ENCODE measurements at regions not wholly inside any gene's neighbourhood (a gene's known extent, or its start where the extent isn't known, plus 50 kb on each side); places are given as distances from the start of the nearest gene placed in this dataset.

DNA sequence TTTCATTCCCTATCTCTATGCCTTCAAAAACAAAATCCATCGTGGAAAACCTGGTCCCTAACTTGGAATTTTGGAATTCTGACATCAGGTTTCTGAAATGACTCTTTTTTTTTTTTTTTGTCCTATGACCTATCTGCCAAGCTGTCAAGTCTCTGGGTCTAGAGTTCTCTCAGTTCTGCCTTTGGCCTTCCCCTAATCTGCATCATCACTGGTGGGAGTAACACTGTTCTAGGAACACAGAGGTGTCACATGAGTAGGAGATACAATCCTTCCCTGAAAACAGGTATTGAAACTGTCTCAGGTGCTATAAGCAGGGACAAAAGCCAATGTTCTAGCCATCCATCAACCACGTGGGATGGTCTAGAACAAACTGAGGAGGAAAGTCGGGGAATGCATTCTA lies 142.0 kb upstream of the ATP1B1 start:
- TF ChIP-seq, protein P1, sequence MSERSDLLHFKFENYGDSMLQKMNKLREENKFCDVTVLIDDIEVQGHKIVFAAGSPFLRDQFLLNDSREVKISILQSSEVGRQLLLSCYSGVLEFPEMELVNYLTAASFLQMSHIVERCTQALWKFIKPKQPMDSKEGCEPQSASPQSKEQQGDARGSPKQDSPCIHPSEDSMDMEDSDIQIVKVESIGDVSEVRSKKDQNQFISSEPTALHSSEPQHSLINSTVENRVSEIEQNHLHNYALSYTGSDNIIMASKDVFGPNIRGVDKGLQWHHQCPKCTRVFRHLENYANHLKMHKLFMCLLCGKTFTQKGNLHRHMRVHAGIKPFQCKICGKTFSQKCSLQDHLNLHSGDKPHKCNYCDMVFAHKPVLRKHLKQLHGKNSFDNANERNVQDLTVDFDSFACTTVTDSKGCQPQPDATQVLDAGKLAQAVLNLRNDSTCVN (CRISPR knock-in tag; IDR thresholded peaks at IDR 0.05; ENCODE audit: borderline replicate concordance), result 0 out of 2 replicates have a peak, but pooled peaks have one; percentile 53
- no peak for TF ChIP-seq ZNF468 (CRISPR knock-in tag; IDR thresholded peaks at IDR 0.05)
- CTCF ChIA-PET (ENCODE audit: low intra/inter-chr PET ratio, low total read pairs), result no interaction called here

DNA sequence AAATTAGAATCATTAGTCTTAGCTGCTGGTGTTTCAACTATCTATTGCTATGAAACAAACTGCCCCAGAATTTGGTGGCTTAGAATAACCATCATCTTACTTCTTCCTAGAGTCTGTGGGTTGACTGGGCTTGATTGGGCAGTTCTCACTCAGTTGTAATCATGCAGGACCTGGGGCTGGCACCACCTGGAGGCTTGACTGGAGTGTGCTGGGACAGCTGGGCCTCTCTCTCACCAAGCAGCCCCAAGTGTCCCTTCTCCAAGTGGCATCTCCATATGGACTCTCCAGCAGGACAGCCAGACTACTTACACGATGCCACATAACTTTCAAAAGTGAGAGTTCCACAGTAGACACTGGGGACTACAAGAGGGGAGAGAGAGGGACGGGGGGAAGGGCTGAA lies 140.3 kb upstream of the ATP1B1 start:
- Histone ChIP-seq H3K9ac (ENCODE audit: insufficient read depth, low read depth, low read length) (no peak overlapping the region), H3K4me2 (ENCODE audit: low read depth, low read length) (no peak overlapping the region), H2AFZ (ENCODE audit: low read length) (no peak overlapping the region), H4K20me1 (ENCODE audit: insufficient read depth, low read length) (no peaks in the 10 kb centered on the region), H3K4me1 (ENCODE audit: insufficient read depth, low read length) (peaks cover 1% of the 10 kb centered on the region; the same call in 1 of the 2 replicates), H3K4me3 (replicated peaks in 1 of 3; ENCODE audit: insufficient read depth in 1 of 3, low read depth in 2 of 3, low read length in 3 of 3) (no peak overlapping the region), H3K27ac (ENCODE audit: extremely low read length, insufficient read depth, low read length) (no peak overlapping the region), H3K27me3 (ENCODE audit: control insufficient read depth in 1 of 2, insufficient read depth in 2 of 2, low read length in 2 of 2) (peaks cover 0 to 3% of the 10 kb centered on the region in 2 experiments; a peak in 1 of 5 replicates), H3K36me3 (replicated peaks in 1 of 2; ENCODE audit: control insufficient read depth in 1 of 2, insufficient read depth in 2 of 2, low read length in 2 of 2) (no peaks in the 10 kb centered on the region), H3K79me2 (ENCODE audit: insufficient read depth, low read length) (no peaks in the 10 kb centered on the region), H3K9me3 (ENCODE audit: low read length) (no peaks in the 10 kb centered on the region)
- FAIRE-seq (no peak), DNase-seq (ENCODE audit: low spot score) (no peak), ATAC-seq (peak; percentile 62)
- intact Hi-C loops (cut with micrococcal nuclease; ENCODE audit: unreplicated experiment) (no loop called here), in situ Hi-C loops (cut with HindIII; ENCODE audit: extremely low pct_ligation_motif_present, low pct_unique_long_range_greater_than_20kb) (no loop called here)
- POLR2A ChIA-PET, result no interaction called here
- CTCF ChIA-PET (ENCODE audit: low intra/inter-chr PET ratio, low total read pairs), result no interaction called here
- TF ChIP-seq MEIS1 (CRISPR knock-in tag; IDR thresholded peaks at IDR 0.05; ENCODE audit: borderline replicate concordance), result no peak
- no peak for TF ChIP-seq SIN3A (IDR thresholded peaks at IDR 0.05; ENCODE audit: borderline replicate concordance, low read depth, low read length)
- TF ChIP-seq, protein P2, sequence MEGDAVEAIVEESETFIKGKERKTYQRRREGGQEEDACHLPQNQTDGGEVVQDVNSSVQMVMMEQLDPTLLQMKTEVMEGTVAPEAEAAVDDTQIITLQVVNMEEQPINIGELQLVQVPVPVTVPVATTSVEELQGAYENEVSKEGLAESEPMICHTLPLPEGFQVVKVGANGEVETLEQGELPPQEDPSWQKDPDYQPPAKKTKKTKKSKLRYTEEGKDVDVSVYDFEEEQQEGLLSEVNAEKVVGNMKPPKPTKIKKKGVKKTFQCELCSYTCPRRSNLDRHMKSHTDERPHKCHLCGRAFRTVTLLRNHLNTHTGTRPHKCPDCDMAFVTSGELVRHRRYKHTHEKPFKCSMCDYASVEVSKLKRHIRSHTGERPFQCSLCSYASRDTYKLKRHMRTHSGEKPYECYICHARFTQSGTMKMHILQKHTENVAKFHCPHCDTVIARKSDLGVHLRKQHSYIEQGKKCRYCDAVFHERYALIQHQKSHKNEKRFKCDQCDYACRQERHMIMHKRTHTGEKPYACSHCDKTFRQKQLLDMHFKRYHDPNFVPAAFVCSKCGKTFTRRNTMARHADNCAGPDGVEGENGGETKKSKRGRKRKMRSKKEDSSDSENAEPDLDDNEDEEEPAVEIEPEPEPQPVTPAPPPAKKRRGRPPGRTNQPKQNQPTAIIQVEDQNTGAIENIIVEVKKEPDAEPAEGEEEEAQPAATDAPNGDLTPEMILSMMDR (CRISPR knock-in tag; IDR thresholded peaks at IDR 0.05), result 0 out of 2 replicates have a peak, but pooled peaks have one; percentile 14
- TF ChIP-seq STAG1 (CRISPR knock-in tag; IDR thresholded peaks at IDR 0.05), result peak; percentile 44
- WGBS (ENCODE audit: low lambda C conversion rate), result 29% methylated on average over 2 of the region's 2 CpGs
- no TSS peak for BruUV-seq (replicated peaks)

More for the DNA sequence above, 142.0 kb upstream of the ATP1B1 start:
- H2AFZ ChIP-seq (ENCODE audit: low read length), result no peak overlapping the region
- FAIRE-seq (no peak), ATAC-seq (no peak), DNase-seq (ENCODE audit: low spot score) (no peak)
- intact Hi-C loops (cut with micrococcal nuclease; ENCODE audit: unreplicated experiment) (no loop called here), in situ Hi-C loops (cut with HindIII; ENCODE audit: extremely low pct_ligation_motif_present, low pct_unique_long_range_greater_than_20kb) (no loop called here)
- H3K4me1 ChIP-seq (ENCODE audit: insufficient read depth, low read length), result peaks cover 13% of the 10 kb centered on the region; the same call in 1 of the 2 replicates
- H3K36me3 ChIP-seq (replicated peaks in 1 of 2; ENCODE audit: control insufficient read depth in 1 of 2, insufficient read depth in 2 of 2, low read length in 2 of 2), result no peaks in the 10 kb centered on the region
- no peaks in the 10 kb centered on the region for H4K20me1 ChIP-seq (ENCODE audit: insufficient read depth, low read length)
- H3K4me3 ChIP-seq (replicated peaks in 1 of 3; ENCODE audit: insufficient read depth in 1 of 3, low read depth in 2 of 3, low read length in 3 of 3), result no peak overlapping the region
- no TSS peak for BruUV-seq (replicated peaks)
- H3K27me3 ChIP-seq (ENCODE audit: control insufficient read depth in 1 of 2, insufficient read depth in 2 of 2, low read length in 2 of 2), result peaks cover 0 to 6% of the 10 kb centered on the region in 2 experiments; a peak in 1 of 5 replicates
- no peaks in the 10 kb centered on the region for H3K79me2 ChIP-seq (ENCODE audit: insufficient read depth, low read length)
- H3K27ac ChIP-seq (ENCODE audit: extremely low read length, insufficient read depth, low read length), result no peak overlapping the region
- POLR2A ChIA-PET, result no interaction called here
- H3K4me2 ChIP-seq (ENCODE audit: low read depth, low read length), result no peak overlapping the region
- no peak overlapping the region for H3K9ac ChIP-seq (ENCODE audit: insufficient read depth, low read depth, low read length)
- no peaks in the 10 kb centered on the region for H3K9me3 ChIP-seq (ENCODE audit: low read length)
- 11% methylated on average over 3 of the region's 3 CpGs for WGBS (ENCODE audit: low lambda C conversion rate)
